ENCODE measurements at regions not wholly inside any gene's neighbourhood (a gene's known extent, or its start where the extent isn't known, plus 50 kb on each side); places are given as distances from the start of the nearest gene placed in this dataset.

GRCh38 chr6:152846825-152847224 lies 96.2 kb downstream of the VIP start:
- Histone ChIP-seq H3K36me3 (ENCODE audit: control insufficient read depth in 2 of 2, insufficient read depth in 2 of 2, low read length in 1 of 2) (no peaks in the 10 kb centered on the region), H3K27ac (ENCODE audit: control insufficient read depth, insufficient read depth) (no peak overlapping the region)
- SMC1A ChIA-PET (ENCODE audit: uncharacterized antibody, unreplicated experiment), result no interaction called here

More at GRCh38 chr6:152846825-152847224, 96.2 kb downstream of the VIP start:
- no peak for DNase-seq (ENCODE audit: low read depth, low spot score)
- Histone ChIP-seq H3K4me2 (ENCODE audit: control insufficient read depth, insufficient read depth) (no peak overlapping the region), H3K9me3 (replicated peaks; ENCODE audit: control insufficient read depth, insufficient read depth, low read length) (no peaks in the 10 kb centered on the region), H3K79me2 (ENCODE audit: control insufficient read depth, insufficient read depth, low read length) (no peaks in the 10 kb centered on the region), H3K4me3 (no peak overlapping the region), H4K20me1 (ENCODE audit: control insufficient read depth, insufficient read depth) (no peaks in the 10 kb centered on the region), H3K27me3 (replicated peaks in 1 of 2; ENCODE audit: control insufficient read depth in 2 of 2, insufficient read depth in 2 of 2, low read length in 1 of 2) (no peaks in the 10 kb centered on the region), H3K9ac (ENCODE audit: control insufficient read depth, insufficient read depth, low read length) (no peak overlapping the region), H3K4me1 (ENCODE audit: control insufficient read depth, insufficient read depth, low read length) (no peaks in the 10 kb centered on the region), H2AFZ (ENCODE audit: control insufficient read depth, low read depth, low read length) (no peak overlapping the region)
- intact Hi-C loops (cut with micrococcal nuclease; ENCODE audit: unreplicated experiment), result no loop called here
- no peak for FAIRE-seq
- BruUV-seq (replicated peaks), result no TSS peak
- WGBS (ENCODE audit: insufficient coverage, insufficient replicate concordance, low lambda C conversion rate, missing lambda C conversion rate), result 37% methylated on average over 5 of the region's 5 CpGs
- in situ Hi-C loops (cut with MboI), result no loop called here
- TF ChIP-seq ATF3 (IDR thresholded peaks at IDR 0.05; ENCODE audit: borderline replicate concordance, extremely low read depth, low read depth, low read length), result no peak
- TF ChIP-seq JUNB (IDR thresholded peaks at IDR 0.05), result no peak
- TF ChIP-seq ZBTB33 (IDR thresholded peaks at IDR 0.05), result no peak
- TF ChIP-seq CBX5 (IDR thresholded peaks at IDR 0.05; ENCODE audit: low read depth), result no peak
- no peak for TF ChIP-seq CHD2 (IDR thresholded peaks at IDR 0.05; ENCODE audit: borderline replicate concordance, low read depth, low read length)
- TF ChIP-seq TARDBP (IDR thresholded peaks at IDR 0.05; ENCODE audit: borderline replicate concordance), result no peak
- no peak for TF ChIP-seq NFYA (IDR thresholded peaks at IDR 0.05; ENCODE audit: borderline replicate concordance, low read depth, low read length)
- no peak for TF ChIP-seq ZNF207 (IDR thresholded peaks at IDR 0.05; ENCODE audit: borderline replicate concordance)
- TF ChIP-seq MEF2A (IDR thresholded peaks at IDR 0.05; ENCODE audit: insufficient read depth, low read depth, low read length), result no peak
- no peak for ATAC-seq
- ChIA-PET CTCF (interaction anchor here (0.8 kb wide), 1 partner anchor 23 kb away, joined by 3 read pairs; no protein-coding TSS in a partner anchor), RAD21 (ENCODE audit: unreplicated experiment) (no interaction called here), POLR2A (no interaction called here)
